GM12872 (cell line): ENCODE measurements at regions not wholly inside any gene's neighbourhood (a gene's known extent, or its start where the extent isn't known, plus 50 kb on each side); places are given as distances from the start of the nearest gene placed in this dataset.

Source experiments
- TF ChIP-seq, protein P1 (sequence below): IDR thresholded peaks from 3 replicates; pipeline ENCODE4 v1.5.1; 2011; ENCODE audit warnings: low read depth, mild to moderate bottlenecking, low read length, moderate library complexity; ENCODE audit not compliant: insufficient read depth

DNA sequence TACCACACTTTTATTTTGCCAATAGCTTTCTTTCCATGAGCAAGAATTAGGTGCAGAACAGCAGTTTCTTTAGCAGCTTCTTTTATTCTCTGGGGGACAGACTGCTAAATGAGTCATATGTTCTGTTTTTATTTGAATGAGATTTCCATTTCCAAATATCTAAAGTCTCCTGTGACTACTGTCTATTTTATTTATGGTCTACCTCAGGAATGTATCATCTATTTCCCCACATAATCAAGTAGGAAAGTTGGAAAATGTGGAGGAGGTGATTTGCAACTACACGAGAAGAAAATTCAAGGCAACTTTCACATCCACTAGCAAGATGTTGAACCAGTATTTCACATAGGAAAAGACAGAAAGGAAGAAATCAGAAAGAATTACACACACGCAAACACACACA, 139.9 kb upstream of the MEX3C start:
- TF ChIP-seq, protein P1, sequence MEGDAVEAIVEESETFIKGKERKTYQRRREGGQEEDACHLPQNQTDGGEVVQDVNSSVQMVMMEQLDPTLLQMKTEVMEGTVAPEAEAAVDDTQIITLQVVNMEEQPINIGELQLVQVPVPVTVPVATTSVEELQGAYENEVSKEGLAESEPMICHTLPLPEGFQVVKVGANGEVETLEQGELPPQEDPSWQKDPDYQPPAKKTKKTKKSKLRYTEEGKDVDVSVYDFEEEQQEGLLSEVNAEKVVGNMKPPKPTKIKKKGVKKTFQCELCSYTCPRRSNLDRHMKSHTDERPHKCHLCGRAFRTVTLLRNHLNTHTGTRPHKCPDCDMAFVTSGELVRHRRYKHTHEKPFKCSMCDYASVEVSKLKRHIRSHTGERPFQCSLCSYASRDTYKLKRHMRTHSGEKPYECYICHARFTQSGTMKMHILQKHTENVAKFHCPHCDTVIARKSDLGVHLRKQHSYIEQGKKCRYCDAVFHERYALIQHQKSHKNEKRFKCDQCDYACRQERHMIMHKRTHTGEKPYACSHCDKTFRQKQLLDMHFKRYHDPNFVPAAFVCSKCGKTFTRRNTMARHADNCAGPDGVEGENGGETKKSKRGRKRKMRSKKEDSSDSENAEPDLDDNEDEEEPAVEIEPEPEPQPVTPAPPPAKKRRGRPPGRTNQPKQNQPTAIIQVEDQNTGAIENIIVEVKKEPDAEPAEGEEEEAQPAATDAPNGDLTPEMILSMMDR, result no peak

DNA sequence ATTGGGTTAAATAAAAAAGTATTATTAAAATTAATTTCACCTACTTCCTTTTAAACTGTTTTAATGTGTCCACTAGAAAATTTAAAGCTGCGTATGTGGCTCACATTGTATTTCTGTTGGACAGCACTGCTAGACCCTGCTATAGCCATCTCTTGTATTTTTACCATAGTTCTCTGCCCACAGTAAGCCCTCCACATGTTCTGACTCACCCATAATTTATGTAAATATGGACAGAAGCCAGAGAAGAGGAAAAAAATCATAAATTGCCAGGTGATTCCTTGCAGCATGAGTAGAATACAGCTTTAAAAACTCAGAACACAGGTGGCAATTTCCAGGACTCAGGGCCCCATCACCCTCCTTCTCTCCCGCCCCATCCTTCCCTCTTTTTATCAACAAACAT, 142.4 kb upstream of the MEX3C start:
- TF ChIP-seq, protein P1, result no peak

DNA sequence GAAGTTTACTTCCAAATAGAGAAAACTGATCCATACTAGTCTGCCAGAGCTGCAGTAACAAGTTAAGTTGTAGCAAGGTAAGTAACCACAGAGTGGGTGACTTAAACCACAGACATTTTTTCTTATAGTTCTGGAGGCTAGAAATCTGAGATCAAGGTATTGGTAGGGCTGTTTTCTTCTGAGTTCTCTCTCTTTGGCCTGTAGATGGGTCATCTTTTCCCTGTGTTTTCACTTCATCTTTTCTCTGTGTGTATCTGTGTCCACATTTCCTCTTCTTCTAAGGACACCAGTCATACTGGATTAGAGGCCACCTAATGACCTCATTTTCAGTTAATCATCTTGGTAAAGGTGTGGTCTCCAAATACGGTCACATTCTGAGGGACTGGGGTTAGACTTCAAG, 142.9 kb upstream of the MEX3C start:
- TF ChIP-seq, protein P1, result no peak

DNA sequence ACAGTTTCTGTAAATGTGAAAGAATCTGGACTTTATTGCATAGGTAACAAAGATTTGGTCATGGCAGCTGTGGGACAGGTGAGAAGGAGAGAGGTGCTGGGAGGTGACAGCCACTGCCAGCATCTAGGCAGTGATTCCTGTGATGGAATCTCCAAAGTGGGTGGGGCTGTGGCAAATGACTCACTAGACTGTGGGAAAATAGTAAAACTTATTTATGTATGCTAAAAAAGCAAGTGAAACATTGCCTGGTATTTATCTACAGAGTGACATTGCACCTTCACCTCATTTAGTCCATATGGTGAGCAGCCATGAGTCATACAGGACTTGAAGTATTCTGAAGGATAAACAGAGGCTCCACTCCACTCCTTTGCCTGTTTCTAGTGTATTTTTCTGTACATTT, 145.3 kb upstream of the MEX3C start:
- TF ChIP-seq, protein P1, result no peak

DNA sequence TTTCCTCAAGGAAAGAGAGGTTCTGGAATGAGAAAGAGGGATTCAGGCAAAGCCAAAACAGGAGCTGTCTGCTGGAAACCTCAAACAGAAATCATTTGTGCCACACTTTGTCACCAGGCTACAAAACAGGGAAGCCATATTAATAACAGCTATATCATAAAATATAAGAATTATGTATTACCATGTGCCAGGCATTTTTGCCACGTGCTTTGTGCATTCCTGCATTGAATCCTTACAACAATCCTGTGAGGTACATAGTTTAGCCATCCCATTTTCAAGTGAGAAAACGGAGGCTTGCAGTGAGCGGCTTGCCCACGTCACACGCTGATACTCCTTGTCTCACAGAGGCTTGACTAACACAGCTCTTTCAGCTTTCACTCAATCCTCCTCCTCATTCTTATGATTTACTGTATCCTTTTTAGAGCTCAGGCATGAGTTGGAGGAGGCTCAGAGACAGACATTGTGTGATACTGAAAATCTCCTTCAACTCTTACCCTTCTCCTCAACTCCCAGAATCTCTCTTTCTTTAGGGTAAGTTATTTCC, 148.4 kb upstream of the MEX3C start:
- TF ChIP-seq, protein P1, result no peak

DNA sequence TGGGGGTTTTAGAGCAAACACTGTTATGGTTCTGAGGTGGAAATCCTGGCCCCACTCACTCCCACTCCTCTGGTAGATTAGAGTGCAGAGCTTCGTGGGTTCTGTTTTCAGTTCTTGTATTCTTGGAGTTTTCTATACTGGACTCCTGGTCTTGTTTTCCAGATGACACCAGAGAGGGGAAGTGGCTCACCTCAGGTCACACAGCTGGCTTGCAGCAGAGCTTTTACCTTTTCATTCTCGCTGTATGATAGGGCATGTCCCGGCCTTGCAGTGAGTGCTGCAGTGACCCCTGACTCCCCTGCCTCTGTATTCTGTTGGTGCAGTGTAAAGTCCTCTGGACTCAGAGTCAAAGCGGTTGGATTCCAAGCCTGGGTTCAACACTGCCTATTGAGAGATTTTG, 148.9 kb upstream of the MEX3C start:
- TF ChIP-seq, protein P1, result no peak

DNA sequence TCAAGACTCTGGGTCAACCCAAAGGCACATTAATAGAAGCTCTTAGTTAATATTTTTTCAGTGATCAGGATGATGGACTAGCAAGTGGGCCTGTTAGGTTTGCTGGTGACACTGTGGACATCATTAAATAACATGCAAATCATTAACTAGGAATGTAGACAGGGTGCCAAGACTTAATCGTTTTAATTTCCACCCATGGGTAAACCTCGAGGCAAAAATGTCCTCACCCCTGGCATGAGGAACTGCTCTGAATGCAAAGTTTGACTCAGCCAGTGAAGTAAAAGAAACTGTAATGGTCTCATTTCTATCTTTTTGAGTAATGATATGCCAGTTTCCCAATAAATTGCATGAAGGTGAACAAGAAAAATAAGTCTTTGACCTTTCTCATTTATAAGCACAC, 152.6 kb upstream of the MEX3C start:
- TF ChIP-seq, protein P1, result no peak
